DMS153 treated with DMSO at 0.1 percent for 48 hours (cell line): ENCODE measurements at regions not wholly inside any gene's neighbourhood (a gene's known extent, or its start where the extent isn't known, plus 50 kb on each side); places are given as distances from the start of the nearest gene placed in this dataset.
"Not testable (repeated sequence)": the region's sequence is repeated elsewhere in the genome, so short reads cannot be mapped to it uniquely, and the experiment has no call there.

ENCODE experiments used
- DNase-seq: peaks from one replicate; lab custom pipeline; 2025; ENCODE audit not compliant: unreplicated experiment; lab: John Stamatoyannopoulos, UW

DNA sequence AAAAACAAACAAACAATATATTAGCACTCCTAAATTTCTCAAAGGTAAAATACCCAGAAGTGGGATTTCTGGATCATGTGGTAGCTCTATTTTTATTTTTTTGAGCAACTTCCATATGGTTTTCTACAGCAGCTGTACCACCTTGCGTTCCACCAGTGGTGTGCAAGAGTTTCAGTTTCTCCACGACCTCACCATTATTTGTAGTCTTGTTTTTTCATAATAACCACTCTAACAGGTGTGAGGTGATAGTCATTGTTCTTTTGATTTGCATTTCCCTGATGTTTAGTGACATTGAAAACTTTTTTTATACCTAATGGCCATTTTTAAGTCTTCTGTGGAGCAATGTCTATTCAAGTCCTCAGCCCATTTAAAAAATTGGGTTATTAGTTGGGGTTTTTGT lies 127.3 kb upstream of the SLC38A2 start:
- no peak for DNase-seq

DNA sequence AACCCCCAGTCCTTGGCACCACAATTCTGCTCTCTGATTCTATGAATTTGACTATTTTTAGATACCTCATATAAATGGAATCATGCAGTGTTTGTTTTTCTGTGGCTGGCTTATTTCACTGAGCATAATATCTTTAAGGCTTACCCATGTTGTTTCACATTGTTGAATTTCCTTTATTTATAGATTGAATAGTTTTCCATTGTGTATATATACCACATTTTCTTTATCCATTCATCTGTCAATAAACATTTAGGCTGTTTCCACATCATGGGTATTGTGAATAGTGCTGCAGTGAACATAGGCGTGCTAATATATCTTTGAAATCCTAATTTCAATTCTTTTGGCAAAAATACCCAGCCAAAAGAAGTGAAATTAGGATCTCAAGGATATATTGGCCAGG lies 126.7 kb upstream of the SLC38A2 start:
- no peak for DNase-seq

- DNase-seq: no peak
Measured at GRCh38 chr12:46497739-46498138, 125.2 kb upstream of the SLC38A2 start.

DNA sequence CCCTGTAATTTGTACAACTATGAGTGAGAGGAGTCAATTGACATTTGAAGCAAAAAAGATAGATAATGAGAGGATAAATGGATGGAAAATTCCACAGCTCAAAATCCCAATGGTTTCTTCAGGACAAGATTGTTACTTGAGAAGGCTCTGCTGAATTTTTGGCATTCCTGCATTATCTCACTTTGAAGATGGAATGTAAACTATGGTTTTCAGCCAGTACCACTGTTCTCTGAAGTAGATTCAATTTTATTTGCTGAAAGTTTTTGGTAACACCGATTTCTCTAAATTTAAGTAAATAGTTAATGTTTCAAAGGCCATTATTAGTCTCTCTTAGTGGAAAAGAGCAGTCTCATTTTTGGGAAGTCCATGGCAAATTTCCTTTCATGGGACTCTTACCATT lies 121.9 kb upstream of the SLC38A2 start:
- DNase-seq: no peak

DNA sequence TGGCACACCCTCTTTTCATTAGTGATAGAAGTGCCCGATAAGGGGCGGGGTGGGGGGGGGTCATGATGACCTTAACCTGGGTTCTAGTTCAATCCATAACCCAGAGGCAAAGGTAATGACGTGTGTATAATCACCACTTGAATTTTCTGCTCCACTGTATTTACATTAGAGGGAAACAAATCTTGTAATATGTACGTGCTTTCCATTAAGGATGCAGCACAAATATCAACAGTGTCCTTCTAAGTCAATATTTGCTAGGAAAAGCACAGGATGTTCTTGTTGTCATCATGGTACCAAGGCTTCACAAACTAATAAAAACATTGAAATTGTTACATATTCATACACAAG lies 121.2 kb upstream of the SLC38A2 start:
- peak; percentile 27 for DNase-seq

DNA sequence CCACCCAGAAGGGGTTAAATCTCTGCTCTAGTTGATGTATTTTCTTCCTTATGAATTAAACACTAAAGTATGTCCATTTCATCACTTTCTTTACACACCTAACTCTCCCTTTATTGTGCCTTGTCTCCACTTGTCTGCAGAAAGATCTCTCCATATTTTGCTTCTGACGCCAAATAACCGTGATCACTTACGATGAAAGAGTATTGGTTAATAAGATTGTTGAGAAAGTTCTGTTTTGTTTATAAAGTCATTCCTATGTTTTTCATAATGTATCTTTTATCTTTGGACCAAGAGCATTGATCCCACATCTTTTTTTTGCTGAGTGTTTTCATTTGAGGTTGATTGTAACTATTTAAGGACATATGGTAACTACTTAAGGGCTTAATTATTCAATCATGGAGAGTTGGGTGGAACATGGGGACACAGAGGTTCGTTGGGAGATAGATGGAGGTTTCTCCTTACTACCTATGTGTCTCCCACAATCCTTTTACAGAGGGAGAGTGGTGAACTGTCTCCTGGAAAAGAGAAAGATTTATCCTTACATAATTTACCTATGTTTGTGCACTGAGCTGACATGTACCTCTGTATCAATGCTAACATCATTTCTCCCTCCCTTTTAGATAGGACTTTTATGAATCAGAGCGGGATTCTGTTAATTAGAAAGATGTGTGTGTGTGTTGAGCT lies 120.7 kb upstream of the SLC38A2 start:
- DNase-seq: no peak

- DNase-seq: no peak
Measured at GRCh38 chr12:46492471-46493085, 120.0 kb upstream of the SLC38A2 start.

DNA sequence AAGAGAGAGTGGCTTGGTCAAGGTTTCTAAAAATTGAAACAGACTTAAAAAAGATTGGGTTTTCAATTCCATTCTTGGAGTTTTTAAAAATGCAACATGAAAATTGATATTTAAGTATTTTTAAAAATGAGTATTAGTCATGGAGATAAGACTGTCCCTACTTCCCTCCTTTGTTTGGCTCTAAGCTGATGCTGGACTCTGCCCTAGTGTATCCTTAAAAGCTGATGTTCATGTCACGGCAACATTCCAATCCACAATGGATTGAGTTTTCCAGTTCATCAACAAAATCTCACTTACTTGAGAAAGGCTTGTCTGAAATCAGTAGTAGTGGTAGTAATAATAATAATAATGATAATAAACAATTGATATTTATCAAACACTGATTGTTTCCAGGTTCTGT lies 119.0 kb upstream of the SLC38A2 start:
- no peak for DNase-seq

GRCh38 chr12:46490635-46491034 lies 118.1 kb upstream of the SLC38A2 start:
- DNase-seq: no peak

GRCh38 chr12:46489951-46490388 lies 117.4 kb upstream of the SLC38A2 start:
- no peak for DNase-seq

- no peak for DNase-seq
Measured at GRCh38 chr12:46487567-46488131, 115.1 kb upstream of the SLC38A2 start.

GRCh38 chr12:46486588-46486987 lies 114.0 kb upstream of the SLC38A2 start:
- no peak for DNase-seq

GRCh38 chr12:46485853-46486252 lies 113.3 kb upstream of the SLC38A2 start:
- no peak for DNase-seq

DNA sequence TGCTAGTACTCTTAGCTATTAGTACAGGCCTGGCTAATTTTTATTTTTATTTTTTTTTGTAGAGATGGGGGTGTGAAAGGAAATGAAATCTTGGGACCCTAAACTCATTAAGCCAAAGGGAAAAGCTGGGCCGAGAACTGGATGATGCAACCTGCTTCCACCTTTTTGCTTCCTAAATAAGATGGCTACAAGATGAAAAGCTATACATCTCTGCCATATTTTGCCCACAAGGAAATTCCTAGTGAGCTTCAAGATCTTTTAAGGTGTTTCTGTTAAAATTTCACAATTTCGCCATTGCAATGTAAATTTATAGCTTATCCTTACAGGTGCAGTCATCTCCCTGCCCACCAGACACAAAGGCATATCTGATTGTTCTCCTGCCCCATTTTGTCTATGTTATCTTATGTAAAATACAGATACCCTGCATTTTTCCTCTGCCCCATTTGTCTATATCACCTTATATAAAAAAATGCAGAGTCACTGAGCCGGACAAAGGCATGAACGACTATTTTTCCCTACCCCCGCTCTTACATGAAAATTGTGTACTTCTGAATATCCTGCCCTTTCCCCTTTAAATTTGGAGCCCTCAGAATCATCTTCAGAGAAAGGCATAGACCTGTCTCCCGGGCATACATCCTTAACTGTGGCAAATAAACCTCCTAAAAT lies 112.0 kb upstream of the SLC38A2 start:
- no peak for DNase-seq

- DNase-seq: no peak
Measured at GRCh38 chr12:46483572-46484395, 111.2 kb upstream of the SLC38A2 start.

GRCh38 chr12:46480724-46481123 lies 108.2 kb upstream of the SLC38A2 start:
- DNase-seq: no peak

GRCh38 chr12:46480316-46480715 lies 107.7 kb upstream of the SLC38A2 start:
- DNase-seq: no peak

DNA sequence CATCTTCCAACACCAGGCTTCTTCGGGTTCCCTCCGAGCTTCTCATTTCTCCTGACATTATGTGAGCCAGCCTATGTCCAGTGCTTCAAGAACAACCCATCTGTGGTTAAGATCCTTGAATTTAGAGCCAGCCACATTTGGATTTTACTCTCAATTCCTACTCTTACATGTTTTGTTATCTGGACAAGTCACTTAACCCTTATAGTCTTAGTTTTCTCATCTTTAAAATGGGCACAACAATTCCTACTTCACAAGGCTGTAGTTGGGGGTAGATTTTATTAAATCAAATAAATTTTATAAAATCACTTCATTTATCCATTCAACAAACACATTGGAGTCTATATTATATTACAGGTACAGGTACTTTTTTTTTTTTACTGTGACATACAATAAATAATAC lies 105.5 kb upstream of the SLC38A2 start:
- DNase-seq: no peak

DNA sequence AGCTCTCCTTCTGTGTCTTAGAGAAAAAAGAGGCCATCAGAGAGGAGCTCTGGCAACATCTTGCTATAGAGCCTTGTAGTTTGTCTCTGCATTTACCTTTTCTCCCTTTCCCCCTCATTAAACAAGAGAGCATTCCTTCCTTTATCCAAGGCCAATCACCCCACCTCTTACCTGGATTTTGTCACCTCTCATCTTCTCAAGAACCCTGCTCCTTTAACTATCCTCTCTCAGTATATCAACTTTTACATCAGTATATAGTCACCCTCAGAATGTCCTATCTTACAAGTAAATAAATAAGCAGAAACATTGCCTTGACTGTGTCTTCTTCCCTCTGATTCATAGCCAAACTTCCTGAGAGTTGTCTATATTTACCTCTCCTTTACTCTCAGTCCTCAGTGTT lies 105.0 kb upstream of the SLC38A2 start:
- DNase-seq: no peak

- DNase-seq: no peak
Measured at GRCh38 chr12:46475972-46476645, 103.5 kb upstream of the SLC38A2 start.

DNA sequence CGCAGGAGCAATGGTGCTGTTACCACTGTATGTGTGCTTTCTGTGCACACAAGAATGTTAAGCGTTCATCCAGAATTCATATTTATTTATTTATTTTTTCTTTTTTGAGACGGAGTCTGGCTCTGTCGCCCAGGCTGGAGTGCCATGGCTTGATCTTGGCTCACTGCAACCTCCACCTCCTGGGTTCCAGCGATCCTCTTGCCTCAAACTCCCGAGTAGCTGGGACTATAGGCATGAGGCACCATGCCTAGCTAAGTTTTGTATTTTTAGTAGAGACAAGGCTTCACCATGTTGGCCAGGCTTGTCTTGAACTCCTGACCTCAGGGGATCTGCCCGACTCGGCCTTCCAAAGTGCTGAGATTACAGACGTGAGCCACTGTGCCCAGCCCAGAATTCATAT lies 101.8 kb upstream of the SLC38A2 start:
- DNase-seq: not testable (repeated sequence)
